Endothelial cell (in vitro differentiated cells): ENCODE measurements at regions not wholly inside any gene's neighbourhood (a gene's known extent, or its start where the extent isn't known, plus 50 kb on each side); places are given as distances from the start of the nearest gene placed in this dataset.

ENCODE experiments used
- DNase-seq: peaks from one replicate; pipeline ENCODE4 v3.0.0; 2021; ENCODE audit warnings: low spot score
- H3K27ac Mint-ChIP-seq: one replicate; pipeline ENCODE4 v1.8.0; 2021; ENCODE audit warnings: mixed read lengths, inconsistent platforms; ENCODE audit not compliant: unreplicated experiment
- H3K27me3 Mint-ChIP-seq: one replicate; pipeline ENCODE4 v1.8.0; 2021; ENCODE audit warnings: mild to moderate bottlenecking, moderate library complexity, mixed read lengths, inconsistent platforms; ENCODE audit not compliant: unreplicated experiment
- H3K36me3 Mint-ChIP-seq: one replicate; pipeline ENCODE4 v1.8.0; 2021; ENCODE audit warnings: mild to moderate bottlenecking, low read depth, mixed read lengths, inconsistent platforms; ENCODE audit not compliant: unreplicated experiment
- H3K4me1 Mint-ChIP-seq: one replicate; pipeline ENCODE4 v1.8.0; 2021; ENCODE audit warnings: mild to moderate bottlenecking, mixed read lengths, inconsistent platforms; ENCODE audit not compliant: unreplicated experiment
- H3K4me3 Mint-ChIP-seq: one replicate; pipeline ENCODE4 v1.8.0; 2021; ENCODE audit warnings: mild to moderate bottlenecking, mixed read lengths, inconsistent platforms; ENCODE audit not compliant: unreplicated experiment
- H3K9me3 Mint-ChIP-seq: one replicate; pipeline ENCODE4 v1.8.0; 2021; ENCODE audit warnings: mixed read lengths, inconsistent platforms; ENCODE audit not compliant: unreplicated experiment
- CTCF ChIP-seq: fragments of 200-600 bp; sonication (generic); IDR thresholded peaks from one replicate; pipeline ENCODE4 v1.5.0; 2021; ENCODE audit warnings: antibody characterized with exemption; ENCODE audit not compliant: unreplicated experiment

- H3K4me1 Mint-ChIP-seq: no peaks in the 10 kb centered on the region
- DNase-seq: no peak
- TF ChIP-seq CTCF: no peak
- no peaks in the 10 kb centered on the region for H3K27me3 Mint-ChIP-seq
- no peak overlapping the region for H3K27ac Mint-ChIP-seq
- no peak overlapping the region for H3K4me3 Mint-ChIP-seq
- no peaks in the 10 kb centered on the region for H3K36me3 Mint-ChIP-seq
- H3K9me3 Mint-ChIP-seq: no peaks in the 10 kb centered on the region
Measured at GRCh38 chr2:116747103-116747502, 1067.4 kb upstream of the DDX18 start.

- no peak overlapping the region for H3K4me3 Mint-ChIP-seq
- TF ChIP-seq CTCF: no peak
- no peaks in the 10 kb centered on the region for H3K27me3 Mint-ChIP-seq
- H3K27ac Mint-ChIP-seq: no peak overlapping the region
- DNase-seq: no peak
- H3K36me3 Mint-ChIP-seq: no peaks in the 10 kb centered on the region
- H3K9me3 Mint-ChIP-seq: no peaks in the 10 kb centered on the region
- peaks cover 11% of the 10 kb centered on the region for H3K4me1 Mint-ChIP-seq
Measured at GRCh38 chr2:116749994-116750393, 1064.5 kb upstream of the DDX18 start.

GRCh38 chr2:116754381-116755101 is 1060.0 kb upstream of the DDX18 start:
- Mint-ChIP-seq H3K4me1 (peaks cover 11% of the 10 kb centered on the region), H3K4me3 (peak overlapping the region; percentile 3), H3K36me3 (no peaks in the 10 kb centered on the region), H3K9me3 (no peaks in the 10 kb centered on the region), H3K27ac (peak overlapping the region; percentile 6), H3K27me3 (no peaks in the 10 kb centered on the region)
- TF ChIP-seq CTCF: no peak
- DNase-seq: peak; percentile 10

GRCh38 chr2:116761864-116762263 is 1052.6 kb upstream of the DDX18 start:
- DNase-seq: no peak
- Mint-ChIP-seq H3K27me3 (no peaks in the 10 kb centered on the region), H3K4me1 (peaks cover 5% of the 10 kb centered on the region), H3K9me3 (no peaks in the 10 kb centered on the region), H3K27ac (no peak overlapping the region), H3K4me3 (no peak overlapping the region), H3K36me3 (no peaks in the 10 kb centered on the region)
- no peak for TF ChIP-seq CTCF

- Mint-ChIP-seq H3K27me3 (no peaks in the 10 kb centered on the region), H3K27ac (no peak overlapping the region), H3K36me3 (no peaks in the 10 kb centered on the region), H3K4me3 (no peak overlapping the region), H3K4me1 (peaks cover 5% of the 10 kb centered on the region), H3K9me3 (no peaks in the 10 kb centered on the region)
- DNase-seq: no peak
- TF ChIP-seq CTCF: no peak
Measured at GRCh38 chr2:116769514-116769913, 1045.0 kb upstream of the DDX18 start.
